H1 (cell line): ENCODE measurements at regions not wholly inside any gene's neighbourhood (a gene's known extent, or its start where the extent isn't known, plus 50 kb on each side); places are given as distances from the start of the nearest gene placed in this dataset.

Experiments
- CTCF ChIA-PET: fragments of 300-600 bp; sonication (Branson Sonifier 250); formaldehyde crosslinking; loops from one replicate; lab custom pipeline; 2021; ENCODE audit not compliant: partially characterized antibody; lab: Charles Lee
- POLR2A ChIA-PET: fragments of 300-600 bp; sonication (Branson Sonifier 250); formaldehyde crosslinking; loops from one replicate; lab custom pipeline; 2021; ENCODE audit warnings: inconsistent platforms; ENCODE audit not compliant: partially characterized antibody; lab: Charles Lee
- DNase-seq, 2 experiments: peaks; one replicate each; pipeline versions ENCODE4 v3.0.0 to v3.0.0-alpha.2; 2010 to 2022; ENCODE audit warnings: low spot score in 2 of 2, low read depth in 1 of 2, mixed read lengths in 1 of 2
- FAIRE-seq: peaks from 2 replicates; lab custom pipeline; 2011; peaks lifted over from hg19 to GRCh38; lab: Jason Lieb, UNC
- H2AFZ ChIP-seq: 2 replicates; pipeline ENCODE4 v1.8.1; 2012; ENCODE audit warnings: low read length, inconsistent platforms
- H2AK5ac ChIP-seq: 2 replicates; pipeline ENCODE4 v1.6.1; 2013; ENCODE audit warnings: low read depth, low read length
- H2BK120ac ChIP-seq: replicated peaks from 2 replicates; pipeline ENCODE3; 2013; ENCODE audit warnings: low read depth, low read length, inconsistent platforms
- H2BK12ac ChIP-seq: 2 replicates; pipeline ENCODE4 v1.6.1; 2013; ENCODE audit warnings: low read depth, low read length
- H2BK15ac ChIP-seq: 2 replicates; pipeline ENCODE4 v1.6.1; 2013; ENCODE audit warnings: low read length
- H2BK20ac ChIP-seq: 2 replicates; pipeline ENCODE4 v1.6.1; 2013; ENCODE audit warnings: low read length
- H2BK5ac ChIP-seq: 2 replicates; pipeline ENCODE4 v1.6.1; 2013; ENCODE audit warnings: low read depth, low read length
- H3K14ac ChIP-seq: 2 replicates; pipeline ENCODE4 v1.6.1; 2013; ENCODE audit warnings: inconsistent platforms; ENCODE audit not compliant: insufficient read length
- H3K18ac ChIP-seq: 2 replicates; pipeline ENCODE4 v1.6.1; 2013; ENCODE audit warnings: low read length; ENCODE audit errors: extremely low read depth
- H3K23ac ChIP-seq: 2 replicates; pipeline ENCODE4 v1.6.1; 2013; ENCODE audit warnings: inconsistent platforms; ENCODE audit not compliant: insufficient read length
- H3K23me2 ChIP-seq: 2 replicates; pipeline ENCODE4 v1.6.1; 2013; ENCODE audit warnings: low read depth, low read length
- H3K27ac ChIP-seq: 2 replicates; pipeline ENCODE4 v1.6.1; 2011; ENCODE audit warnings: low read depth, low read length, inconsistent platforms
- H3K27me3 ChIP-seq, 4 experiments: replicated peaks in 1 of 4; 1 replicate in 1 of 4; 2 replicates in 3 of 4; pipeline versions ENCODE4 v1.6.1 to v1.8.1; 2011 to 2013; ENCODE audit warnings: low read length in 3 of 4, mild to moderate bottlenecking in 3 of 4, inconsistent platforms in 2 of 4, mixed read lengths in 2 of 4, moderate library complexity in 1 of 4; ENCODE audit not compliant: control insufficient read depth in 3 of 4, insufficient read depth in 3 of 4; ENCODE audit errors: extremely low read depth in 1 of 4
- H3K36me3 ChIP-seq, 4 experiments: 2 replicates each; pipeline versions ENCODE4 v1.6.1 to v1.8.1; 2011 to 2013; ENCODE audit warnings: mild to moderate bottlenecking in 4 of 4, low read length in 3 of 4, moderate library complexity in 2 of 4, control low read depth in 1 of 4, inconsistent platforms in 1 of 4; ENCODE audit not compliant: insufficient read depth in 4 of 4, control insufficient read depth in 2 of 4
- H3K4ac ChIP-seq: replicated peaks from 2 replicates; pipeline ENCODE3; 2013; ENCODE audit warnings: low read length, low read depth, mixed read lengths, inconsistent platforms; ENCODE audit not compliant: insufficient read length
- H3K4me1 ChIP-seq, 4 experiments: replicated peaks in 1 of 4; 1 replicate in 1 of 4; 2 replicates in 3 of 4; pipeline versions ENCODE4 v1.6.1 to v1.8.1; 2011 to 2013; ENCODE audit warnings: low read length in 3 of 4, inconsistent platforms in 2 of 4, mixed read lengths in 1 of 4; ENCODE audit not compliant: insufficient read depth in 4 of 4, control insufficient read depth in 3 of 4
- H3K4me2 ChIP-seq, 2 experiments: 2 replicates each; pipeline versions ENCODE4 v1.6.1 to v1.8.1; 2011 to 2013; ENCODE audit warnings: low read depth in 2 of 2, low read length in 2 of 2, control low read depth in 1 of 2, inconsistent platforms in 1 of 2, mild to moderate bottlenecking in 1 of 2; ENCODE audit not compliant: insufficient read depth in 1 of 2
- H3K4me3 ChIP-seq, 4 experiments: fragments of 200-600, 300-600 bp in 1 of 4; sonication (generic), shearing (Covaris generic), sonication (Bioruptor Twin) in 1 of 4; 2 replicates each; pipeline versions ENCODE4 v1.5.1 to v1.8.1; 2011 to 2016; ENCODE audit warnings: low read length in 4 of 4, low read depth in 3 of 4, control low read depth in 2 of 4, inconsistent platforms in 2 of 4, mild to moderate bottlenecking in 2 of 4, mixed read lengths in 1 of 4, moderate library complexity in 1 of 4; ENCODE audit not compliant: insufficient read depth in 2 of 4; ENCODE audit errors: extremely low read depth in 1 of 4
- H3K56ac ChIP-seq: replicated peaks from 2 replicates; pipeline ENCODE3; 2013; ENCODE audit warnings: low read depth, mild to moderate bottlenecking, mixed read lengths, low read length, inconsistent platforms; ENCODE audit not compliant: insufficient read length
- H3K79me1 ChIP-seq: 2 replicates; pipeline ENCODE4 v1.6.1; 2013; ENCODE audit warnings: low read depth, low read length, control low read depth
- H3K79me2 ChIP-seq, 2 experiments: 2 replicates each; pipeline versions ENCODE4 v1.6.1 to v1.8.1; 2012 to 2013; ENCODE audit warnings: low read length in 2 of 2, mild to moderate bottlenecking in 2 of 2, inconsistent platforms in 1 of 2; ENCODE audit not compliant: insufficient read depth in 2 of 2, control insufficient read depth in 1 of 2
- H3K9ac ChIP-seq, 4 experiments: replicated peaks in 1 of 4; 1 replicate in 1 of 4; 2 replicates in 3 of 4; pipeline versions ENCODE4 v1.6.1 to v1.8.1; 2011 to 2013; ENCODE audit warnings: low read depth in 3 of 4, low read length in 3 of 4, control low read depth in 2 of 4, mild to moderate bottlenecking in 2 of 4, moderate library complexity in 2 of 4, inconsistent platforms in 1 of 4; ENCODE audit errors: extremely low read depth in 1 of 4
- H3K9me3 ChIP-seq, 2 experiments: 2 replicates each; pipeline versions ENCODE4 v1.6.1 to v1.8.1; 2012 to 2013; ENCODE audit warnings: mild to moderate bottlenecking in 2 of 2, moderate library complexity in 2 of 2, control low read depth in 1 of 2, inconsistent platforms in 1 of 2, low read depth in 1 of 2, low read length in 1 of 2, mixed read lengths in 1 of 2; ENCODE audit not compliant: insufficient read depth in 2 of 2
- H4K20me1 ChIP-seq, 2 experiments: replicated peaks in 1 of 2; 2 replicates each; pipeline versions ENCODE3 to v1.8.1; 2011 to 2013; ENCODE audit warnings: inconsistent platforms in 2 of 2, low read length in 2 of 2, mild to moderate bottlenecking in 1 of 2; ENCODE audit not compliant: insufficient read depth in 2 of 2, control insufficient read depth in 1 of 2
- H4K5ac ChIP-seq: 2 replicates; pipeline ENCODE4 v1.6.1; 2013; ENCODE audit warnings: low read length, low read depth, mixed read lengths, inconsistent platforms; ENCODE audit not compliant: insufficient read length
- H4K8ac ChIP-seq: 2 replicates; pipeline ENCODE4 v1.8.0; 2013; ENCODE audit warnings: mild to moderate bottlenecking, moderate library complexity, low read length, inconsistent platforms; ENCODE audit not compliant: insufficient read depth; ENCODE audit errors: extremely low read depth
- H4K91ac ChIP-seq: replicated peaks from 2 replicates; pipeline ENCODE3; 2013; ENCODE audit warnings: low read length, mixed read lengths, inconsistent platforms; ENCODE audit not compliant: insufficient read length
- BACH1 ChIP-seq: IDR thresholded peaks from 2 replicates; pipeline ENCODE4 v1.6.1; 2012; ENCODE audit warnings: low read length, improper control_type of control experiment
- GTF2F1 ChIP-seq: IDR thresholded peaks from 2 replicates; pipeline ENCODE4 v1.6.1; 2012; ENCODE audit warnings: low read depth, low read length, improper control_type of control experiment, borderline replicate concordance
- KDM1A ChIP-seq: fragments of 200-600, 300-600 bp; sonication (generic); IDR thresholded peaks from 2 replicates; pipeline ENCODE4 v1.7.1; 2016; ENCODE audit warnings: mild to moderate bottlenecking, low read length, borderline replicate concordance
- POLR2A ChIP-seq, 2 experiments: IDR thresholded peaks; 1 replicate in 1 of 2; 2 replicates in 1 of 2; pipeline ENCODE4 v1.6.1; 2011; ENCODE audit warnings: low read depth in 2 of 2, low read length in 2 of 2, mild to moderate bottlenecking in 2 of 2; ENCODE audit errors: control extremely low read depth in 1 of 2
- RAD21 ChIP-seq, 2 experiments: IDR thresholded peaks in 1 of 2; conservative IDR thresholded peaks in 1 of 2; 2 replicates each; pipeline ENCODE4 v1.6.1; 2011; ENCODE audit warnings: low read depth in 2 of 2, low read length in 2 of 2, improper control_type of control experiment in 1 of 2, inconsistent platforms in 1 of 2, mild to moderate bottlenecking in 1 of 2, moderate library complexity in 1 of 2
- RXRA ChIP-seq: IDR thresholded peaks from 2 replicates; pipeline ENCODE4 v1.6.1; 2011; ENCODE audit warnings: low read depth, mild to moderate bottlenecking, low read length, moderate library complexity; ENCODE audit not compliant: insufficient read depth
- SIRT6 ChIP-seq: IDR thresholded peaks from one replicate; pipeline ENCODE4 v1.7.1; 2012; ENCODE audit warnings: low read length, inconsistent platforms
- SUZ12 ChIP-seq: fragments of 200-600 bp; sonication (generic); IDR thresholded peaks from 2 replicates; pipeline ENCODE4 v1.6.1; 2012; ENCODE audit warnings: mild to moderate bottlenecking, inconsistent platforms, low read length, moderate library complexity, mixed read lengths
- WGBS, 2 experiments: shearing (Covaris generic) in 1 of 2; methylation state at CpG; one replicate each; pipeline versions ENCODE4 v1.1.6 to v1.1.7; 2013 to 2015; ENCODE audit warnings: low lambda C conversion rate in 2 of 2, mixed read lengths in 2 of 2, inconsistent platforms in 1 of 2, low coverage in 1 of 2, missing lambda C conversion rate in 1 of 2; ENCODE audit not compliant: insufficient replicate concordance in 2 of 2, insufficient coverage in 1 of 2, insufficient read length in 1 of 2; ENCODE audit errors: extremely low coverage in 1 of 2, missing lambda C conversion rate in 1 of 2; 5-methylcytosine and 5-hydroxymethylcytosine counted together

GRCh38 chrX:142359331-142359730 is 154.2 kb upstream of the MAGEC2 start:
- H2BK12ac ChIP-seq, result no peak overlapping the region
- no peak overlapping the region for H4K8ac ChIP-seq
- H3K4me1 ChIP-seq, result no peaks in the 10 kb centered on the region
- no peaks in the 10 kb centered on the region for H3K23me2 ChIP-seq
- ChIA-PET CTCF (no interaction called here), POLR2A (no interaction called here)
- no peak overlapping the region for H3K14ac ChIP-seq
- no peaks in the 10 kb centered on the region for H3K79me1 ChIP-seq
- H2AFZ ChIP-seq, result no peak overlapping the region
- H4K91ac ChIP-seq, result no peak overlapping the region
- H3K27ac ChIP-seq, result no peak overlapping the region
- no peak overlapping the region for H3K23ac ChIP-seq
- no peaks in the 10 kb centered on the region for H4K20me1 ChIP-seq
- no peaks in the 10 kb centered on the region for H3K27me3 ChIP-seq
- no peak overlapping the region for H2BK120ac ChIP-seq
- 96% methylated on average over 2 of the region's 2 CpGs; no CpG with 5 or more reads in 1 of the 2 experiments for WGBS, 2 experiments
- H3K9ac ChIP-seq, result no peak overlapping the region
- H3K9me3 ChIP-seq, result no peaks in the 10 kb centered on the region
- no peak for FAIRE-seq
- no peak overlapping the region for H3K4me3 ChIP-seq
- H3K36me3 ChIP-seq, result no peaks in the 10 kb centered on the region
- DNase-seq, result no peak
- no peak overlapping the region for H2BK5ac ChIP-seq
- no peak overlapping the region for H4K5ac ChIP-seq
- H3K18ac ChIP-seq, result no peak overlapping the region
- no peak overlapping the region for H3K56ac ChIP-seq
- no peak overlapping the region for H2AK5ac ChIP-seq
- H3K4ac ChIP-seq, result no peak overlapping the region
- no peak overlapping the region for H2BK20ac ChIP-seq
- H2BK15ac ChIP-seq, result no peak overlapping the region
- H3K79me2 ChIP-seq, result no peaks in the 10 kb centered on the region
- no peak overlapping the region for H3K4me2 ChIP-seq
- TF ChIP-seq RAD21 (IDR thresholded peaks at IDR 0.05 in 1 of 2, conservative IDR thresholded peaks at IDR 0.05 in 1 of 2; ENCODE audit: low read depth in 2 of 2, low read length in 2 of 2), result no peak
- no peak for TF ChIP-seq SIRT6
- TF ChIP-seq RXRA, result no peak
- TF ChIP-seq KDM1A, result no peak
- TF ChIP-seq POLR2A (IDR thresholded peaks at IDR 0.05; ENCODE audit: control extremely low read depth in 1 of 2, low read depth in 2 of 2, low read length in 2 of 2), result no peak
- no peak for TF ChIP-seq SUZ12
- TF ChIP-seq GTF2F1, result no peak
- no peak for TF ChIP-seq BACH1
